ENCODE measurements at regions not wholly inside any gene's neighbourhood (a gene's known extent, or its start where the extent isn't known, plus 50 kb on each side); places are given as distances from the start of the nearest gene placed in this dataset.
"Not testable (repeated sequence)": the region's sequence is repeated elsewhere in the genome, so short reads cannot be mapped to it uniquely, and the experiment has no call there.

DNA sequence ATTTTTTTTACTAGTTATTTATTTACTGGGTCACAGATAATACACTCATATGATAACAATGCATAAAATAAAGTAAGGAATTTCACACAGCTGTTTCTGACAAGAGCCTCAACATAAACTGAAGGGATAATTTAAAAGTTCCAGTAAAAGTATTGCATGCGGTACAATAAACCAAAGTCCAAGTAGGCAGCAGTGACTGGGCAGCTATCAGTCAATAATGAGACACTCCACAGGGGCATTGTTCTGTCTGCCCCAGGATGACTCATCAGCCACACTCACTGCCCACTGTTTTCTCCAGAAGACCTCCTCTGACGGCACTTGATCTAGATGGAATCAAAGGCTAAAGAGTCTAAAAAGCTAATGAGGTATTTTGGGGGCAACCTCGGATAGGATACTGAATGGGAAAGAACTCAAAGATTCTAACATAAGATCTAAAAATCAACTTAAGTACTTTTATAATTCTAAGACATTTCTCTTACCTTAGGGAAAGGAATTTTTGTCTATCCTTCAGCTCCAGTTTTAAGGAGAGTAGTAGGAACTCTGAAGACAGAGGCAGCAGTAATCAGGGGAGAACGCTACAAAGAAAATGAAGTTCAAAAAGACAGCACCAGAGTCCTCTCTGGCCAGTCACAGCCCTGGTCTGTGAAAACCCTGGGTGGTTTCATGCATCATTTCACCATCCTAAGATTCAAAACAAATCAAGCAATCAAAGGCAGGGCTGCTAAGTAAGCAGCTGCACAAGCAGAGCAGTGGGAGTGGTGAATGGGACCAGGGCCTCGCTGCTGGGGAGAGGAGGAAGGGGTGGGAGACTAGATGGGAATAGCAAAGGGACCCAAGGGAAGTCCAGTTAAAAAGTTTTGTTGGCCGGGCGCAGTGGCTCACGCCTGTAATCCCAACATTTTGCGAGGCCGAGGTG is 175.1 kb downstream of the AVL9 start:
- no peak for DNase-seq
- H3K9ac ChIP-seq (ENCODE audit: insufficient read depth in 1 of 2, low read length in 2 of 2), result no peak overlapping the region
- H3K27ac ChIP-seq (ENCODE audit: low read depth in 1 of 2, low read length in 1 of 2), result no peak overlapping the region
- peaks cover 0 to 3% (median 0%) of the 10 kb centered on the region in 5 donors for H3K4me1 ChIP-seq (ENCODE audit: control insufficient read depth in 5 of 5, insufficient read depth in 5 of 5, low read length in 5 of 5)
- no peaks in the 10 kb centered on the region for H3K27me3 ChIP-seq (ENCODE audit: control insufficient read depth in 3 of 3, insufficient read depth in 3 of 3, low read length in 2 of 3)
- H3K36me3 ChIP-seq (ENCODE audit: control insufficient read depth in 4 of 4, insufficient read depth in 4 of 4, low read length in 4 of 4), result peaks cover 0 to under 1% (median 0%) of the 10 kb centered on the region in 4 donors
- no peak for ATAC-seq (ENCODE audit: insufficient read depth, low FRiP score)
- no peak overlapping the region for H3K4me3 ChIP-seq
- TF ChIP-seq, protein P1, sequence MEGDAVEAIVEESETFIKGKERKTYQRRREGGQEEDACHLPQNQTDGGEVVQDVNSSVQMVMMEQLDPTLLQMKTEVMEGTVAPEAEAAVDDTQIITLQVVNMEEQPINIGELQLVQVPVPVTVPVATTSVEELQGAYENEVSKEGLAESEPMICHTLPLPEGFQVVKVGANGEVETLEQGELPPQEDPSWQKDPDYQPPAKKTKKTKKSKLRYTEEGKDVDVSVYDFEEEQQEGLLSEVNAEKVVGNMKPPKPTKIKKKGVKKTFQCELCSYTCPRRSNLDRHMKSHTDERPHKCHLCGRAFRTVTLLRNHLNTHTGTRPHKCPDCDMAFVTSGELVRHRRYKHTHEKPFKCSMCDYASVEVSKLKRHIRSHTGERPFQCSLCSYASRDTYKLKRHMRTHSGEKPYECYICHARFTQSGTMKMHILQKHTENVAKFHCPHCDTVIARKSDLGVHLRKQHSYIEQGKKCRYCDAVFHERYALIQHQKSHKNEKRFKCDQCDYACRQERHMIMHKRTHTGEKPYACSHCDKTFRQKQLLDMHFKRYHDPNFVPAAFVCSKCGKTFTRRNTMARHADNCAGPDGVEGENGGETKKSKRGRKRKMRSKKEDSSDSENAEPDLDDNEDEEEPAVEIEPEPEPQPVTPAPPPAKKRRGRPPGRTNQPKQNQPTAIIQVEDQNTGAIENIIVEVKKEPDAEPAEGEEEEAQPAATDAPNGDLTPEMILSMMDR (IDR thresholded peaks at IDR 0.05; ENCODE audit: control extremely low read depth, extremely low read depth), result no peak
- H3K9me3 ChIP-seq (ENCODE audit: control insufficient read depth in 4 of 4, insufficient read depth in 3 of 4, low read length in 3 of 4), result no peaks in the 10 kb centered on the region
- 71 to 87% methylated on average over 10 of the region's 10 CpGs for WGBS, 2 donors

DNA sequence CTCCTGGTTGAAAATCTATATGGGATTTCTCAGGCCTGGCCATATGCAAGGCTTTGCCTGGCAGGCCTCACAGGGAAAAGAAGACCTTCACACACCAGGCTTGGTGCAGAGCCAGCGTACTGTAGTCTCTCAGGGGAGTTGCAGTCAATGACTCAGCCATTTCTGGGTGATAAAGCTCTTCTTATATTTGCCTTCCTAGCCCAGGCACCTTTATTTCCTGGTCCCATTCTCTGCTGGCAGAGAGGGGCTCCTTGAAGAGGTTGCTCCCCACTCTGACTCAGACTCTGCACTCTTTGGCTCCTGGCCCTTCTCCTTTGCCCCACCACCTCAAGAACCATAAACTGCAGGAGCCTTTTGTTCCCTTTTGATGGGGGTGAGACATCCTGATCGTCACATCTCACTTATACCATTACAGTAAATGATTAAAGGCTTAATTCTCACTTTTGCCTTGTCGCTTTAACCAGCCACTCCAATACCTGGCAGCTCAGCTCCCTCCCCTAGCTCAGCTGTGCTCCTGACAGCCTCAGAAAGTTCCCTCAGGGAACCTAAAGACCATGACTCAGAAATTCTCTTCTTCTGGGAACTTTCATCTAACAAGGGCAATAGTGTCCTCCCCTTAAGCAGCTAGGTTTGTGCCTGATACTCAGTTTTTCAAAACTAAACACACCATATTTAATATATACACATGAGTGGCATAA is 174.0 kb downstream of the AVL9 start:
- H3K36me3 ChIP-seq (ENCODE audit: control insufficient read depth in 4 of 4, insufficient read depth in 4 of 4, low read length in 4 of 4); H3K9me3 ChIP-seq (ENCODE audit: control insufficient read depth in 4 of 4, insufficient read depth in 3 of 4, low read length in 3 of 4); H3K27me3 ChIP-seq (ENCODE audit: control insufficient read depth in 3 of 3, insufficient read depth in 3 of 3, low read length in 2 of 3); H3K9ac ChIP-seq (ENCODE audit: insufficient read depth in 1 of 2, low read length in 2 of 2); H3K4me3 ChIP-seq; H3K4me1 ChIP-seq (ENCODE audit: control insufficient read depth in 5 of 5, insufficient read depth in 5 of 5, low read length in 5 of 5): not testable (repeated sequence)
- peak; percentile 89 for ATAC-seq (ENCODE audit: insufficient read depth, low FRiP score)
- peak overlapping the region in 1 of 2 donors; percentile 23 for H3K27ac ChIP-seq (ENCODE audit: low read depth in 1 of 2, low read length in 1 of 2)
- peak in 1 of 3 donors; percentile 4 for DNase-seq
- 41 to 60% methylated on average over 3 of the region's 3 CpGs for WGBS, 2 donors

DNA sequence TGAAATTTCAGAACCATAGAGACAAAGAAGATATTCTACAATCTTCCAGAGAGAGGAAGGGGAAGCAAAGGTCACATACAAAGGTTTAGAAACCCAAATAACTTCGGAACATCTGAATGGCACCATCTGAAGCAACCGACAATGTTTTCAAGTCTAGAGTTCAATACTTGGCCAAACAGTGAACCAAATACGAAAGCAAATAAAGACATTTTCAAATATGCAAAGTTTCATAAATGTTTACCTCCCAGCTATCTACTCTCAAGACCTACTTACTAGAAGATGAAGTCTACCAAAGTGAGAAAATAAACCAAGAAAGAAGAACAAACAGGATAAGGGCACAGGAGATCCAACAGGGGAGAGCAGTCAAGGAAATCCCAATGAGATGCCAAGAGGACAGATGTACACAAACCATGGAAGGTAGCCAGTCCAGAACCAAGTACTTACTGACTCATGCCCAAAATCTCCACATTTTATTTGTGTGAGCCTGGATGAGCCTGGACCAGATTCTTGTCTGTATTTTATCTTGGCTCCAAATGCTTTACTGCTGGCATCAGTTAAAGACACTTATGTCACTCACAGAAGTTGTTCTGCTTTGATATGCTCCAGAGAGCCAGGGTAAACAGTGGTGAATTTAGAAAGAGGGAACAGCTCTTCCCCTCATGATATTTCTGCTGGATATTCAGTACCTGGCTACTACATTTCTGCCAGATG is 173.3 kb downstream of the AVL9 start:
- H3K9ac ChIP-seq (ENCODE audit: insufficient read depth in 1 of 2, low read length in 2 of 2); H3K9me3 ChIP-seq (ENCODE audit: control insufficient read depth in 4 of 4, insufficient read depth in 3 of 4, low read length in 3 of 4); H3K4me1 ChIP-seq (ENCODE audit: control insufficient read depth in 5 of 5, insufficient read depth in 5 of 5, low read length in 5 of 5); H3K27me3 ChIP-seq (ENCODE audit: control insufficient read depth in 3 of 3, insufficient read depth in 3 of 3, low read length in 2 of 3); H3K36me3 ChIP-seq (ENCODE audit: control insufficient read depth in 4 of 4, insufficient read depth in 4 of 4, low read length in 4 of 4); DNase-seq; H3K4me3 ChIP-seq: not testable (repeated sequence)
- peak; percentile 20 for ATAC-seq (ENCODE audit: insufficient read depth, low FRiP score)
- WGBS, 2 donors, result 75 to 82% methylated on average over 3 of the region's 3 CpGs
- peak overlapping the region in 1 of 2 donors; percentile 23 for H3K27ac ChIP-seq (ENCODE audit: low read depth in 1 of 2, low read length in 1 of 2)

DNA sequence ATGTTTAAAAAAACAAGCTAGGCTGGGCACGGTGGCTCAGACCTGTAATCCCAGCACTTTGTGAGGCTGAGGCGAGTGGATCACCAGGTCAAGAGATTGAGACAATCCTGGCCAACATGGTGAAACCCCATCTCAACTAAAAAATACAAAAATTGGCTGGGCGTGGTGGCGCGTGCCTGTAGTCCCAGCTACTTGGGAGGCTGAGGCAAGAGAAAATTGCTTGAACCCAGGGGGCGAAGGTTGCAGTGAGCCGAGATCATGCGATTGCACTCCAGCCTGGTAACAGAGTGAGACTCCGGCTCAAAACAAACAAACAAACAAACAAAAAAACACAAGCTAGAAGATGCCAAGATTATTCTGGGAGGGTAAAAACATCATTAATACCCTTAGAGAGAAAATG is 172.3 kb downstream of the AVL9 start:
- not testable (repeated sequence) for DNase-seq; H3K4me3 ChIP-seq; H3K27ac ChIP-seq (ENCODE audit: low read depth in 1 of 2, low read length in 1 of 2); H3K36me3 ChIP-seq (ENCODE audit: control insufficient read depth in 4 of 4, insufficient read depth in 4 of 4, low read length in 4 of 4); H3K27me3 ChIP-seq (ENCODE audit: control insufficient read depth in 3 of 3, insufficient read depth in 3 of 3, low read length in 2 of 3); H3K9me3 ChIP-seq (ENCODE audit: control insufficient read depth in 4 of 4, insufficient read depth in 3 of 4, low read length in 3 of 4); ATAC-seq (ENCODE audit: insufficient read depth, low FRiP score); H3K9ac ChIP-seq (ENCODE audit: insufficient read depth in 1 of 2, low read length in 2 of 2); H3K4me1 ChIP-seq (ENCODE audit: control insufficient read depth in 5 of 5, insufficient read depth in 5 of 5, low read length in 5 of 5)
- 87 to 94% methylated on average over 9 of the region's 9 CpGs for whole genome bisulfite sequencing, 2 donors

DNA sequence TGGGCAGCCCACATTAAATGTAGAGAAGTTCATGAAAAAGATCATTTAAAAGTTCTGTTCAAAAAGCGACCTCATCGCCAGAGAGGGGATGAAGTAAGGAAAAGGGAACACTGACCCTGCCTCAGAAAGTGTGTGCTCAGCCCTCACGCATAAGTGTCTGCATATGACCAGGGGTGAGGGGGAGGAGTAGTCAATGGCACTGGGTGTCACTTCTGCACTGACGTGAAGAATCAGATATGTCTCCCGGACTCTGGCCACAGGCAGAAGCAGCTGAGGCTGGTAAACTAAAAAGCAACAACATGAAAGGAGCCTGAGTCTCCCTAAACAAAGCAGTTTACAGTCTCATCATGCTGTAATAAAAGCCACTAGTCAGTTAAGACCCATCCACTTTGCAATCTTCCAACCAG is 168.5 kb downstream of the AVL9 start:
- not testable (repeated sequence) for H3K27me3 ChIP-seq (ENCODE audit: control insufficient read depth in 3 of 3, insufficient read depth in 3 of 3, low read length in 2 of 3); H3K4me1 ChIP-seq (ENCODE audit: control insufficient read depth in 5 of 5, insufficient read depth in 5 of 5, low read length in 5 of 5); H3K4me3 ChIP-seq; H3K36me3 ChIP-seq (ENCODE audit: control insufficient read depth in 4 of 4, insufficient read depth in 4 of 4, low read length in 4 of 4); H3K27ac ChIP-seq (ENCODE audit: low read depth in 1 of 2, low read length in 1 of 2); DNase-seq; ATAC-seq (ENCODE audit: insufficient read depth, low FRiP score); H3K9me3 ChIP-seq (ENCODE audit: control insufficient read depth in 4 of 4, insufficient read depth in 3 of 4, low read length in 3 of 4); H3K9ac ChIP-seq (ENCODE audit: insufficient read depth in 1 of 2, low read length in 2 of 2)
- WGBS, 2 donors, result 69 to 82% methylated on average over 5 of the region's 5 CpGs

DNA sequence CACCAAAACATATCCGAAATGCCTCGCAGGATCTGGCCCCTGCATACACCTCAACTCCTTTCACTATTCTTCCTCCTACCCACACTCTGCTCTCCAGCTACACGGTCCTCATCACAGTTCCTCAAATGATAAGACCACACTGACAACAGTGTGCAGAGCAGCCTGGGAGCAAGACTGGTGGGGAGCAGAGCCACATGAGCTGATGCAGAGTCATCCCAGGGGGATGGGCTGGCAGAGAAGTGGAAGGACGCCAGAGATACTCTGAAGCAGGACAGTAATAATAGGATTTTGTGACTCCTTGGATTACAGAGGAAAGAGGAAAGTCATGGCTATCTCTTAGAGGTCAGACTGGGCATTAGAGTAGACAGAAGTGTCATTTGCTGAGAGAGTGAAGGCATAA is 167.2 kb downstream of the AVL9 start:
- H3K4me3 ChIP-seq; H3K9ac ChIP-seq (ENCODE audit: insufficient read depth in 1 of 2, low read length in 2 of 2); DNase-seq; ATAC-seq (ENCODE audit: insufficient read depth, low FRiP score); H3K4me1 ChIP-seq (ENCODE audit: control insufficient read depth in 5 of 5, insufficient read depth in 5 of 5, low read length in 5 of 5); H3K27me3 ChIP-seq (ENCODE audit: control insufficient read depth in 3 of 3, insufficient read depth in 3 of 3, low read length in 2 of 3); H3K27ac ChIP-seq (ENCODE audit: low read depth in 1 of 2, low read length in 1 of 2); H3K9me3 ChIP-seq (ENCODE audit: control insufficient read depth in 4 of 4, insufficient read depth in 3 of 4, low read length in 3 of 4); H3K36me3 ChIP-seq (ENCODE audit: control insufficient read depth in 4 of 4, insufficient read depth in 4 of 4, low read length in 4 of 4): not testable (repeated sequence)
- WGBS, 2 donors, result 26 to 67% methylated on average over 3 to 4 of the region's 4 CpGs
